Spleen (tissue), 7 donors: ENCODE measurements at regions not wholly inside any gene's neighbourhood (a gene's known extent, or its start where the extent isn't known, plus 50 kb on each side); places are given as distances from the start of the nearest gene placed in this dataset.

Experiments used
- CTCF ChIP-seq, 11 experiments: fragments of 200-600 bp in 7 of 11; fragments of 450-650 bp in 4 of 11; sonication (generic) in 4 of 11; IDR thresholded peaks in 8 of 11; conservative IDR thresholded peaks in 3 of 11; 1 replicate in 7 of 11; 2 replicates in 4 of 11; pipeline versions ENCODE4 v1.4.0 to v1.8.0; 2016 to 2021; ENCODE audit warnings: antibody characterized with exemption in 11 of 11, inconsistent platforms in 4 of 11, mild to moderate bottlenecking in 1 of 11
- POLR2A ChIP-seq, 3 donors: fragments of 450-650 bp; IDR thresholded peaks; one replicate each; pipeline ENCODE4 v1.5.1; 2017; ENCODE audit warnings: antibody characterized with exemption in 3 of 3, mild to moderate bottlenecking in 1 of 3
- donor health status: DM: no; HTN: no; CAD: no; lungs with moderate emphysema.
- donor health status: DM: no; HTN: no; CAD: no.
- donor health status: DM: no; HTN: no; CAD: no.

GRCh38 chr2:226413498-226414130 is 386.0 kb downstream of the IRS1 start:
- TF ChIP-seq CTCF (IDR thresholded peaks at IDR 0.05 in 8 of 11, conservative IDR thresholded peaks at IDR 0.05 in 3 of 11): no peak
- TF ChIP-seq POLR2A (IDR thresholded peaks at IDR 0.05): no peak
